ENCODE measurements at regions not wholly inside any gene's neighbourhood (a gene's known extent, or its start where the extent isn't known, plus 50 kb on each side); places are given as distances from the start of the nearest gene placed in this dataset.
"Not testable (repeated sequence)": the region's sequence is repeated elsewhere in the genome, so short reads cannot be mapped to it uniquely, and the experiment has no call there.

DNA sequence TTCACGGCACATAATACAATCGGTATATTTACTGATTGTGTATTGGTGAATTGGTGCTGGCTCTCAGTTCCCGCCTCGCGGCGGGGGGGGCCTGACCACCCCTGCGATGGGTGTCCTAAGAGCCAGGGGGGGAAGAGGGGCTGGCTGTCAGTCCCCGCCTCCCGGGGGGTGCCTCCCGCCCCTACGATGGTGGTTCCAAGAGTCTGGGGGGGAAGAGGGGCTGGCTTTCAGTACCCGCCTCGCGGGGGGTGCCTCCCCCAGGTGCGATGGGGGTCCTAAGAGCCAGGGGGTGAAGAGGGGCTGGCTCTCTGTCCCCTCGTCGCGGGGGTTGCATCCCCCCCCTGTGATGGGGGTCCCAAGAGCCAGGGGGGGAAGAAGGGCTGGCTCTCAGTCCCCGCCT is 2321.8 kb upstream of the PCDH20 start:
- H3K4me2 ChIP-seq (ENCODE audit: low read length), result no peak overlapping the region
- H3K36me3 ChIP-seq (ENCODE audit: control insufficient read depth, insufficient read depth, low read length), result no peaks in the 10 kb centered on the region
- no peaks in the 10 kb centered on the region for H3K79me2 ChIP-seq
- H3K27me3 ChIP-seq (ENCODE audit: control insufficient read depth, insufficient read depth, low read length), result no peaks in the 10 kb centered on the region
- H3K9ac ChIP-seq, result no peak overlapping the region
- no peak overlapping the region for H3K27ac ChIP-seq
- H3K9me3 ChIP-seq (ENCODE audit: control insufficient read depth, low read length), result peaks cover under 1% of the 10 kb centered on the region
- H3K4me3 ChIP-seq (ENCODE audit: low read depth, low read length), result no peak overlapping the region
- H3K4me1 ChIP-seq, result no peaks in the 10 kb centered on the region
- H2AFZ ChIP-seq, result no peak overlapping the region
- TF ChIP-seq, protein P1, sequence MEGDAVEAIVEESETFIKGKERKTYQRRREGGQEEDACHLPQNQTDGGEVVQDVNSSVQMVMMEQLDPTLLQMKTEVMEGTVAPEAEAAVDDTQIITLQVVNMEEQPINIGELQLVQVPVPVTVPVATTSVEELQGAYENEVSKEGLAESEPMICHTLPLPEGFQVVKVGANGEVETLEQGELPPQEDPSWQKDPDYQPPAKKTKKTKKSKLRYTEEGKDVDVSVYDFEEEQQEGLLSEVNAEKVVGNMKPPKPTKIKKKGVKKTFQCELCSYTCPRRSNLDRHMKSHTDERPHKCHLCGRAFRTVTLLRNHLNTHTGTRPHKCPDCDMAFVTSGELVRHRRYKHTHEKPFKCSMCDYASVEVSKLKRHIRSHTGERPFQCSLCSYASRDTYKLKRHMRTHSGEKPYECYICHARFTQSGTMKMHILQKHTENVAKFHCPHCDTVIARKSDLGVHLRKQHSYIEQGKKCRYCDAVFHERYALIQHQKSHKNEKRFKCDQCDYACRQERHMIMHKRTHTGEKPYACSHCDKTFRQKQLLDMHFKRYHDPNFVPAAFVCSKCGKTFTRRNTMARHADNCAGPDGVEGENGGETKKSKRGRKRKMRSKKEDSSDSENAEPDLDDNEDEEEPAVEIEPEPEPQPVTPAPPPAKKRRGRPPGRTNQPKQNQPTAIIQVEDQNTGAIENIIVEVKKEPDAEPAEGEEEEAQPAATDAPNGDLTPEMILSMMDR (IDR thresholded peaks at IDR 0.05), result no peak

DNA sequence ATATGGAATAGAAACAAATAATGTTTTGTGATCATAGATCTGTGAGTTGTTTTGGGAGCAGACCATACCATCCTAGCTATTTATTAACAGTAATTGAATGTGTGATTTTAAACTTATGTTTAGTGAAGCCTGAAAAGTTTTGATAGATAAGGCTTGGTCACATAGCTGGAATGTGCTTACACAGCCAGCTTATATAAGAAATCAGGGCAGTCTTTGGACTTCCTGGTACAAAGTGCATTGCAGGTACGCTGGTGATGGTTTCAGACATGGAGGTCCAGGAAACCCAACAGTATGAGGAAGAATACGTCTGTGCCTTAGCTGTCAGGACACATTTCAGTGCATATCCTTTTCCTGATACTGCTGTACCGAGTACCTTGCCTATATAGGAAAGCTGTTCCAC is 2316.2 kb upstream of the PCDH20 start:
- no peak overlapping the region for H3K4me3 ChIP-seq (ENCODE audit: low read depth, low read length)
- H3K4me1 ChIP-seq, result no peaks in the 10 kb centered on the region
- H3K27ac ChIP-seq, result no peak overlapping the region
- no peak overlapping the region for H2AFZ ChIP-seq
- no peaks in the 10 kb centered on the region for H3K36me3 ChIP-seq (ENCODE audit: control insufficient read depth, insufficient read depth, low read length)
- TF ChIP-seq, protein P1 (IDR thresholded peaks at IDR 0.05), result no peak
- H3K79me2 ChIP-seq, result no peaks in the 10 kb centered on the region
- H3K4me2 ChIP-seq (ENCODE audit: low read length), result peak overlapping the region; percentile 9
- H3K27me3 ChIP-seq (ENCODE audit: control insufficient read depth, insufficient read depth, low read length), result no peaks in the 10 kb centered on the region
- H3K9ac ChIP-seq, result no peak overlapping the region
- peaks cover 4% of the 10 kb centered on the region for H3K9me3 ChIP-seq (ENCODE audit: control insufficient read depth, low read length)

DNA sequence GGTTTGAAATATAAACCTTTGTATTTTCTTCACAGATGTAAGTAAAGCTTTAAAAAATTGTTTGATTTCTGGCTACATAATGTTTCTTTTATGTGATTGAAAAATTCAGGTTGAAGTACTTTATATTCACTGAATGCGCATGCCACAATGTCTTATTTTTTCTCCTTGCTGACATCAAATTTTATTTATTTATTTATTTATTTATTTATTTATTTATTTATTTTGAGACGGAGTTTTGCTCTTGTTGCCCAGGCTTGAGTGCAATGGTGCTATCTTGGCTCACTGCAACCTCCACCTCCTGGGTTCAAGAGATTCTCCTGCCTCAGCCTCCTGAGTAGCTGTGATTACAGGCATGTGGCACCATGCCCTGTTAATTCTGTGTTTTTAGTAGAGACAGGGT is 2296.5 kb upstream of the PCDH20 start:
- H3K4me3 ChIP-seq (ENCODE audit: low read depth, low read length); H3K36me3 ChIP-seq (ENCODE audit: control insufficient read depth, insufficient read depth, low read length); H3K9ac ChIP-seq; H3K79me2 ChIP-seq; H3K9me3 ChIP-seq (ENCODE audit: control insufficient read depth, low read length); H3K27ac ChIP-seq; H3K4me1 ChIP-seq; H3K27me3 ChIP-seq (ENCODE audit: control insufficient read depth, insufficient read depth, low read length); H2AFZ ChIP-seq; H3K4me2 ChIP-seq (ENCODE audit: low read length): not testable (repeated sequence)

DNA sequence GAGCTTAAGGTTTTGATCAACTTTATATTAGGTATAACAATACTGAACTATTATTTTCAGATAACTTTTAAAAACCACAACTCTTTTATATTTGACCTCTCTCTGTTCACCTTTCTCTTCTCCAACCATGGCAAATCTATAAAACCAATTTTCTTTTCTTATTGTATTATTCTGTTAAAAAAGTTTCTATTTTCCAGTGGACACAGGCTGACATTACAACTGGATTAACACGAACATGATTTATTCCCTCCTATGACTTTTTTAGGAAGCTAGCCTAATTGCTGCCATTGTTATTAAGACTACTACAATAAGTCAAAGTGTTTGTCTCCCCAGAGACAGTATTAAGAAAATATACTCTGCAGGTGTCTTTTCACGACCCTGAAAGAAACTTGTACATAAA is 2291.1 kb upstream of the PCDH20 start:
- TF ChIP-seq, protein P1 (IDR thresholded peaks at IDR 0.05), result no peak
- no peak overlapping the region for H3K4me3 ChIP-seq (ENCODE audit: low read depth, low read length)
- H3K27ac ChIP-seq, result no peak overlapping the region
- H3K36me3 ChIP-seq (ENCODE audit: control insufficient read depth, insufficient read depth, low read length), result no peaks in the 10 kb centered on the region
- no peak overlapping the region for H3K9ac ChIP-seq
- H3K27me3 ChIP-seq (ENCODE audit: control insufficient read depth, insufficient read depth, low read length), result no peaks in the 10 kb centered on the region
- H3K4me2 ChIP-seq (ENCODE audit: low read length), result no peak overlapping the region
- no peaks in the 10 kb centered on the region for H3K4me1 ChIP-seq
- H3K79me2 ChIP-seq, result no peaks in the 10 kb centered on the region
- H3K9me3 ChIP-seq (ENCODE audit: control insufficient read depth, low read length), result no peaks in the 10 kb centered on the region
- H2AFZ ChIP-seq, result no peak overlapping the region

DNA sequence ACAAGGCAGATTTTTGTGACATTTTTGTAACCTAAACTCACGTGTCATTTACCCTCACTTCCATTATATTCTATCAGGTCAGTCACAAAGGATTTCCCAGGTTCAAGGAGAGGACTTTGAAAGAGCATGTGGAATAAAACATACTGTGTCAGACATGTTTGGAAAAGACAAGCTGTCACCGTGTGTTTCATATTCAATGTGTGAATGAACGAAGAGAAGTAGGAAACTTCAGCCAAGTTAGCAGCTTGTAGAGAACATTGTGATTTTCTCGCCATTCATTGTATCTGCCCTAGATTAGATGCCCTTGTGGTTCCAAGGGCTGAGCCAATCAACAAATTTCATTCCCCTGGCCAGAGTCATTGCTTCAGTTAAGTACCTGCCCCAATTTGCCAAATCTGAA is 2288.9 kb upstream of the PCDH20 start:
- no peak overlapping the region for H3K4me2 ChIP-seq (ENCODE audit: low read length)
- H3K4me1 ChIP-seq, result no peaks in the 10 kb centered on the region
- H3K27me3 ChIP-seq (ENCODE audit: control insufficient read depth, insufficient read depth, low read length), result no peaks in the 10 kb centered on the region
- H2AFZ ChIP-seq, result no peak overlapping the region
- H3K79me2 ChIP-seq, result no peaks in the 10 kb centered on the region
- H3K9ac ChIP-seq, result no peak overlapping the region
- TF ChIP-seq, protein P1 (IDR thresholded peaks at IDR 0.05), result no peak
- no peak overlapping the region for H3K4me3 ChIP-seq (ENCODE audit: low read depth, low read length)
- no peaks in the 10 kb centered on the region for H3K9me3 ChIP-seq (ENCODE audit: control insufficient read depth, low read length)
- no peak overlapping the region for H3K27ac ChIP-seq
- no peaks in the 10 kb centered on the region for H3K36me3 ChIP-seq (ENCODE audit: control insufficient read depth, insufficient read depth, low read length)

Data from parathyroid adenoma (tissue), 2 donors.